Muscle of arm (tissue), 1 donor: ENCODE measurements at regions not wholly inside any gene's neighbourhood (a gene's known extent, or its start where the extent isn't known, plus 50 kb on each side); places are given as distances from the start of the nearest gene placed in this dataset.
"Not testable (repeated sequence)": the region's sequence is repeated elsewhere in the genome, so short reads cannot be mapped to it uniquely, and the experiment has no call there.

Experiments used
- DNase-seq: peaks from one replicate; pipeline ENCODE4 v3.0.0-alpha.2; 2013

DNA sequence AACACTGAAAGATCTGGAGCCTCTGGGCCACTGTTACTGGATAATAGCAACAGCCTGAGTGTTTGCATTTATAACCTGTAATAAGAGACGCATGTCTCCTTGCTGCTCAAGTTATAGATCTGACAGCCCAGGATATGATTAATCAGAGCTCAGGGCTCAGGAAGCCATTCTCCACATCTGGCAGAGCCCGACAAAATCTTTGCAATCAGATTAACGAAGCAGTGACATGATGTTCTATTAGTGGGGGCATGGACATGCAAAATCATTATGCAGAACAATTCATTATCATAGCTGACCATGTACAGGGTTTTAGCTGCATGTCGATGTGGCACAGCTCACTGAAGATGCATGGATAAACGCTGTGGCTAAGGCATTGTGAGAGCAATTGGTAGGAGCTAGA lies 730.3 kb downstream of the ZNF385D start:
- no peak for DNase-seq

DNA sequence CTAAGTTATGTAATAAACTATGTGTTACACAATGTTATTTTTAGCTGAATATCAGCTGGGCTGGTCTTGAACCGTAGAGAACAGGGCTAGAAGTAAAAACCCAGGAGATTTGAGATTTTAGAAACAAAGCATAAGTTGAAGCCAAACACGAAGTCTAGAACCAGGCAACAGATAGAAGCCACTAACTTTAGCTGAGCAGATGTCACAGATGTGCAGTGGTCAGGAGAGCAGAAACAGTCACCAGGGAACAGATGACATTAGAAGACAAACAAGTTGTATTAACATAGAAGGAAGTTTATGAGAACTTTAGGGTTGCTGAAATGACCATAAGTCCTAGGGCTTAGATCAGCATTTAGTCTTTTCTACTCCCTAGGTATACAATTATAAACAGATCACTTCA lies 731.0 kb downstream of the ZNF385D start:
- no peak for DNase-seq

DNA sequence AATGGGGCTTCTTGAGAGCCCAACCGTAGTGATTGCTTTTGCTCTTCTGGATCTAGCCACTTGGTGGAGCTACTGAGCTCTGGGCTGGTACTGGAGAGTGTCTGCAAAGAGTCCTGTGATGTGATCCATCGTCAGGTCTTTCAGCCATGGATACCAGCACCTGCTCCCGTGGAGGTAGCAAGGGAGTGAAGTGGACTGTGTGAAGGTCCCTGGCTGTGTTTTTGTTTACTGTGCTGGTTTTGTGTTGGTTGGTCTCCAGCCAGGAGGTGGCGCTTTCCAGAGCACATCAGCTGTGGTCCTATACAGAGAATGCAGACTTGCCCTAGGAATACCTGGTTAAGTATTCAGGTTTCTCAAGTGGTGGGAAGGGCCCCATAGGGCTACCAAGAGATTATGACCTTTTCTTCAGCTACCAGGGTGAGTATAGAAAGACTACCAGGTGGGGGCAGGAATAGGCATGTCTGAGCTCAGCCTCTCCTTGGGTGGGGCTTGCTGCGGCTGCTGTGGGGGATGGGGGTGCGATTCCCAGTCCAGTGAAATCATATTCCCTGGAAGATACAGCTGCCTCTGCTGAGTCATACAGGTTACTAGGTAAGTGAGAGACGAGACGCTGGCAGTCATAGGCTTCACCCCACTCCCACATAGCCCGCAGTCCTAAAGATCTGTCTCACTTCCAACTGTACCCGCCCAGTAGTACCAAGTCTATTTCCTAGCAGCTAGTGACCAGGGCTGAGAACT lies 733.7 kb downstream of the ZNF385D start:
- DNase-seq: no peak

GRCh38 chr3:21013566-21013965 lies 737.4 kb downstream of the ZNF385D start:
- DNase-seq: no peak

GRCh38 chr3:20999661-21000060 lies 751.3 kb downstream of the ZNF385D start:
- DNase-seq: no peak

- no peak for DNase-seq
These were observed 753.8 kb downstream of the ZNF385D start for GRCh38 chr3:20997183-20997582.

DNA sequence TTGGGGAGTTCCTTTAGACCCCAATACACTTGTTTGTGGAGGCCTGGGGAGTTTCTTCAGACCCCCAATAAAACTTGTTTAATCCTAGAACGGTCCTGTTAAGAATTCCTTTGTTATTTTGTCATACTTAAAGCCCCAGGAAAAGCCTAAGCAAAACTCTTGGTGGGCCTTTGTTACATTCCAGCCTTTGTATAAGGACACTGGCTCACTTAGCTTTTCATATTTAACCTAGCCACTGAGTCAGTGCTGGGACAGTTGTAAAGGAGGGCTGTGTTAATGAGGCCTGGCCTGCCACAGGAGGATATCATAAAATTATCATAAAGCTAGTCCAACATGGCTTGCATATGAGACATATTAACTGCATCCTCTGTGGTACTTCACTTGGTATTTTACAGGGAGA lies 760.1 kb downstream of the ZNF385D start:
- DNase-seq: no peak

GRCh38 chr3:20989653-20990052 lies 761.4 kb downstream of the ZNF385D start:
- not testable (repeated sequence) for DNase-seq

GRCh38 chr3:20984594-20985205 lies 766.3 kb downstream of the ZNF385D start:
- peak; percentile 26 for DNase-seq

GRCh38 chr3:20975188-20975651 lies 775.8 kb downstream of the ZNF385D start:
- DNase-seq: peak; percentile 18

GRCh38 chr3:20974396-20974795 lies 776.6 kb downstream of the ZNF385D start:
- no peak for DNase-seq

DNA sequence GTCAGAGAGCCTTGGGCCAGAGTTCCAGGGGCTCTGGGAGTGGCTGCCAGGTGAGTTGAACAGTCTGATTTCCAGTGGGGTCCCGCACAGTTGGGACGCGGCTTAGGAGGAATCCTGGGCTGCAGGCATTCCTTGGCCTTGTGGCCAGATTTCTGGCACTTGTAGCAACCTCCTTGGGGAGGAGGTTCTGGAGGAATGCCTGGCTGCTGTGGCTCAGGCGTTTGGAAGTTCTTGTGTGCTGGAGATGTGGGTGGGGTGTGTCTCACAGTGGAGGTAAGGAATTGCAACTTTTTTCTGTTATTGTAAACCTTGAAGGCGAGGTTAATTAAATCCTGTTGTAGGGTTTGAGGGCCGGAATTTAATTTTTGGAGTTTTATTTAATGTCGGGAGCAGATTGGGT lies 780.2 kb downstream of the ZNF385D start:
- DNase-seq: not testable (repeated sequence)

DNA sequence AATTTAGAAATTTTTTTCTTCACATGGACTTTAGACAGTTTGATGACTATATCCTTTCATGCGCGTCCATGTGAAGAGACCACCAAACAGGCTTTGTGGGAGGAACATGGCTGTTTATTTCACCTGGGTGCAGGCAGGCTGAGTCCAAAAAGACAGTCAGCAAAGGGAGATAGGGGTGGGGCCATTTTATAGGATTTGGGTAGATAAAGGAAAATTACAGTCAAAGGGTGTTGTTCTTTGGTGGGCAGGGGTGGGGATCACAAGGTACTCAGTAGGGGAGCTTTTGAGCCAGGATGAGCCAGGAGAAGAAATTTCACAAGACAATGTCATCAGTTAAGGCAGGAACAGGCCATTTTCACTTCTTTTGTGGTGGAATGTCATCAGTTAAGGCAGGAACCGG lies 781.5 kb upstream of the SGO1 start:
- not testable (repeated sequence) for DNase-seq

- no peak for DNase-seq
These were observed 772.2 kb upstream of the SGO1 start for GRCh38 chr3:20958161-20958560.

GRCh38 chr3:20945892-20946291 lies 759.9 kb upstream of the SGO1 start:
- DNase-seq: no peak

- DNase-seq: no peak
These were observed 749.8 kb upstream of the SGO1 start for GRCh38 chr3:20935791-20936190.

- DNase-seq: no peak
These were observed 745.8 kb upstream of the SGO1 start for GRCh38 chr3:20931834-20932233.

DNA sequence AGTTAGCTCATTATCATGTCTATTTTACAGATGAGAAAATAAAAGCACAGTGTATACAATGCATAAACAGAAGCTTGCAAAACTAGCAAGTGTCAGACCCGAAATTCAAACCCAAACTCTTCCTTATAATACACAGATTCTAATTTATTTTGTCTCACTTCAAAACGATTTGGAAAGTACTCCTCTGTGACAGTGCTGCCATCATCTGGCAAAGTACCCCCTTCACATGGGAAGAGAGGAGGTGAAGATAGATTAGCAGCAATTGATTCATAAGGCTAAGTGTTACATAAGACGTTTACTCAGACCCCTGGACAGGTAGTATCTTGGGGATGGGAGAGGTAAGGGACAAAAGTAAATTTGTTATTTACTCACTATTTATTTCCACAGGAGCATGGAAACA lies 744.0 kb upstream of the SGO1 start:
- no peak for DNase-seq

- no peak for DNase-seq
These were observed 738.8 kb upstream of the SGO1 start for GRCh38 chr3:20924646-20925385.

DNA sequence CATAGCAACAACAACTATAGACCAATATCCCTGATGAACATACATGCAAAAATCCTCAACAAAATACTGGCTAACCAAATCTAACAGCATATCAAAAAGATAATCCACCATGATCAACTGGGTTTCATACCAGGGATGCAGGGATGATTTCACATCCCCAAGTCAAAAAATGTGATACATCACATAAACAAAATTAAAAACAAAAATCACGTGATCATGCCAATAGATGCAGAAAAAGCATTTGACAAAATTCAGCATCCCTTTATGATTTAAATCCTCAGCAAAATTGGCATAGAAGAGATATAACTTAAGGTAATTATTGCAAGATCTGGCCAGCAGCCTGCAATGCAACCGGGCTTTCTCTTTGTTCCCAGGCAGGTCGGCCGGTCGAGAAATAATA lies 735.1 kb upstream of the SGO1 start:
- not testable (repeated sequence) for DNase-seq

DNA sequence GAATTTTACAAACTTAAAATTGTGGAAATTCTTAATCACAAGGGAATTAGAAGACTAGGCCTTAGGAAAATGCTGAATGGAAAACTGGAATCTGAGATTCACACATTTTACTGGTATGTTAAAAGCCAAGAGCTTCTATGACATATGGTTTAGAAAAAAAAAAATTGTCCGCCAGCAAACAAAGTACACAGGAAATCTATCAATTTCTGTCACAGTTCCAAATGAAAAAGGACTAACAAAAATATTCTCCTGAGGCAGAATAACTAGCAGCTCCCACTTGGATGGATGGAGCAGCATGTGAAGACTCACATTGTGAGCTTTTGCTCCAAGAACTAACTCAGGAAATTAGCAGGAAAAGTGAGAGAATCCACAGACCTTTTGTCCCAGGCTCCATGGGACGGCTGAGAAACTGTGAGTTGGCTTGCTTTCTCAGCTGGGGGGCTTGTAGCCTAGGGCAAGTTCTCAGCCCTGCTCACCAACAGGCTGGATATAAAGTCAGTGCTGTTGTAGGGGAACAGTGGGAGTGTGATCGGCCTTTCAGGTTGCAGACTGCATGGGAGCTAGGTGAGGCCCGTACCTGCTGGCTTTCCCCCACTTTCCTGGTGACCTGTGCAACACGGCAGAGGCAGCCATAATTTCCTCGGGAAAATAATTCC lies 731.1 kb upstream of the SGO1 start:
- DNase-seq: peak; percentile 54

DNA sequence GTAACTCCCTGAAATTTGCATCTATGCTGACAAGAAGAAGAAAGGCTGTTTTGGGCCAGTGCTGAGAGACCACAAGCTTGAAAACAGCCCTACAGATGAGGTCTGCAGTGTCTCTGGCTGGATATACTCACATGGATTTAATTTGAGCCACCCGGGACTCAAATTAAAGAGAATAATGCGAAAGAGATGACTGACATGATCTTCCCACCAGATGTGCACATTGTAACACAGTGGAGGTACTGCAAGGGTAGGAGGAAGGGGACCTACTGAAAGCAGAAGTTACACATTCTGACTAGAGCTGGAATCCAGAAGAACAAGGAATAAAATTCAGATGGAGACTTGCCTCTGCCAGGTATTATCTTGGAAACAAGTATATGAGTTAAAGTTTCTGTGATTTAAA lies 728.3 kb upstream of the SGO1 start:
- DNase-seq: peak; percentile 86
